GM12878 (cell line): ENCODE measurements at regions not wholly inside any gene's neighbourhood (a gene's known extent, or its start where the extent isn't known, plus 50 kb on each side); places are given as distances from the start of the nearest gene placed in this dataset.

Experiments used
- BRCA1 ChIP-seq: IDR thresholded peaks from 2 replicates; pipeline ENCODE4 v1.6.1; 2011; ENCODE audit warnings: low read depth, low read length, improper control_type of control experiment
- CEBPB ChIP-seq, 2 experiments: fragments of 150-350 bp in 1 of 2; IDR thresholded peaks; 2 replicates each; pipeline ENCODE4 v1.6.1; 2012 to 2014; ENCODE audit warnings: low read depth in 2 of 2, low read length in 2 of 2, borderline replicate concordance in 1 of 2, inconsistent platforms in 1 of 2
- FOS ChIP-seq: IDR thresholded peaks from 3 replicates; pipeline ENCODE4 v1.6.1; 2011; ENCODE audit warnings: borderline replicate concordance; ENCODE audit not compliant: insufficient read length; ENCODE audit errors: extremely low read depth
- KAT2A ChIP-seq: conservative IDR thresholded peaks from 2 replicates; pipeline ENCODE4 v1.6.1; 2011; ENCODE audit warnings: low read depth, low read length; ENCODE audit not compliant: control insufficient read depth
- NFYB ChIP-seq: IDR thresholded peaks from 2 replicates; pipeline ENCODE4 v1.6.1; 2011; ENCODE audit warnings: low read depth, mild to moderate bottlenecking, low read length, improper control_type of control experiment, moderate library complexity; ENCODE audit not compliant: insufficient read depth
- POLR2AphosphoS5 ChIP-seq: IDR thresholded peaks from 2 replicates; pipeline ENCODE4 v1.6.1; 2011; ENCODE audit warnings: mild to moderate bottlenecking, low read length, inconsistent platforms
- RCOR1 ChIP-seq: conservative IDR thresholded peaks from 2 replicates; pipeline ENCODE4 v1.6.1; 2012; ENCODE audit warnings: low read depth, low read length, improper control_type of control experiment
- RELA ChIP-seq: fragments of 450-650 bp; IDR thresholded peaks from 2 replicates; pipeline ENCODE4 v1.8.0; 2014; ENCODE audit warnings: borderline replicate concordance; ENCODE audit not compliant: partially characterized antibody
- REST ChIP-seq: IDR thresholded peaks from 2 replicates; pipeline ENCODE4 v1.6.1; 2012; ENCODE audit warnings: mild to moderate bottlenecking, low read depth, low read length
- TARDBP ChIP-seq: IDR thresholded peaks from 2 replicates; pipeline ENCODE4 v1.6.1; 2016; ENCODE audit warnings: borderline replicate concordance

GRCh38 chr6:113482771-113483170 lies 374.4 kb upstream of the MARCKS start:
- TF ChIP-seq TARDBP (no peak), NFYB (no peak), POLR2AphosphoS5 (no peak), RELA (no peak), REST (no peak), BRCA1 (no peak), FOS (no peak), KAT2A (no peak), CEBPB (IDR thresholded peaks at IDR 0.05; ENCODE audit: borderline replicate concordance in 1 of 2, low read depth in 2 of 2, low read length in 2 of 2) (no peak), RCOR1 (no peak)
